Activated CD4-positive, alpha-beta T cell treated with anti-CD3 and anti-CD28 coated beads, Interleukin-2, Interleukin-6, amounts not matched to agents 100 ng/mL and 50 ng/mL, durations not matched to agents 16 hours and 8 hours (primary cell): ENCODE measurements at regions not wholly inside any gene's neighbourhood (a gene's known extent, or its start where the extent isn't known, plus 50 kb on each side); places are given as distances from the start of the nearest gene placed in this dataset.

Experiments
- DNase-seq: peaks from one replicate; pipeline ENCODE4 v3.0.0-alpha.2; 2020

DNA sequence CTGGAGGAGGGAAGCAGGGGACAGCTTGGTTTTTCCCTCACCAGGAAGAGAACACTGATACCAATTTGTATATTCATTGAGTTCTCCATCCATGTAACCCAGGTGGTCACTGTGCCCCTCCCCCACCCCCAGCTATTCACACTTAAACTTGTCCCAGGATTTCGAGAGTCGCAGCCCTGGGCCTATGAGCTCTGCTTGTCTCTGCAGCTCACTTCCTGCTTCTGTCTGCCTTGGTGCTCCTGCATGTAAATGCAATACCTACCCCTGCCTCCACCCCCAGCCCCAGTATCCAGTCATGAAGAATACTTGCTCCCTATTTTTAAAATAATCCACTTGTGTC lies 452.2 kb downstream of the BCL11B start:
- no peak for DNase-seq

DNA sequence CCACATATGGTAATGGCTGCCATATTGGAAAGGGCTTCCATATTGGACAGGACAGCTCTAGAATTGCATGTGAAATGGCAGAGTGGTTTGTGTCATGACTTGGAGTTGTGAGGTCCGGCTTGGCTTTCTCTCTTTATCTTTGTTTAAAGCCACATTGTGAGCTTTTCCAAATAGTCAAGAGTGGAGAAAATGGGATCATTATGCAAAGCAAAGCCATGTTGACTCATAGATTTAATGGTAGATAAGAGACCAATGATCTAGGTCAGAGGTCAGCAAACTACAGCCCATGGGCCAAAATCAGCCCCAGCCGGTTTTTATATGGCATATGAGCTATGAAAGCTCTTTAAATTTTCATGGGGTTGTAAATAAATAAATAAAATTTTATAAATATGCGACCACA lies 449.1 kb downstream of the BCL11B start:
- DNase-seq, result no peak

DNA sequence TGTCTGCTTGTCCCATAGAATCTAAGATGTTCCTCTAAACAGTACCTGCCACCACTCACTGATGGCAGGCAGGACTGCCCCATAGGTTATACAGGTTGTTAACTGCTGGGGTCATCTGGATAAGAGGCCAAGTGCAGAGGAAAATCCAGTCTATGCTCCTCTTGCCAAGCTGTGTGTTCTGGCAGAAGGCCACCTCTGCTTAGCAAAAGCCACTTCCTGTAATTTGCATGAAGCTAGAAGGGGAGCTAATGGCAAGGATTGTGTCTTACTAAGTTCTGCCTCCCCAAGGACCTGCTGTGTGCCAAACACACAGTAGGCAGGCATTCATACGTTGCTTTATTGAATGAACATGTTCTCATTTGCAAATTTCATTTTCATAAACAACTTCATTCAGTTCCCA lies 445.4 kb downstream of the BCL11B start:
- DNase-seq, result no peak

DNA sequence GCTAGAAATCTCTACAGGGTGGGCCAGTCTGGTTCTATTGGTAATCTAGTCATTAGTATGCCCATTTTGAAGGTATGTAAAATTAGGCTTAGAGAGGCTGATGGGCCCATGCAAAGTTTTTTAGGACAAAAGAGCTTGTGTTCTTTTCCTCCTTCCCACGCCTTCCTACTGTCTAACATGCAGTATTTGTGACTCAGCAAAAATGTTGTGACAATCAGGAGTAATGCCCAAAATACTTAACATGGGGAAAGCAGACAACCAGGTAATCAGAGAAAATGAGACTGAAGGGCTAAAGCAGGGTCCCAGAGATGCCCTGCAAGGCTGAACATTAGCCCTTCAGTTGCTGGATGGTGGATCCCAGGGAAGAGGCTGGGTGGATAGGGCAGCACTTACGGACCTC lies 437.9 kb downstream of the BCL11B start:
- DNase-seq, result no peak

DNA sequence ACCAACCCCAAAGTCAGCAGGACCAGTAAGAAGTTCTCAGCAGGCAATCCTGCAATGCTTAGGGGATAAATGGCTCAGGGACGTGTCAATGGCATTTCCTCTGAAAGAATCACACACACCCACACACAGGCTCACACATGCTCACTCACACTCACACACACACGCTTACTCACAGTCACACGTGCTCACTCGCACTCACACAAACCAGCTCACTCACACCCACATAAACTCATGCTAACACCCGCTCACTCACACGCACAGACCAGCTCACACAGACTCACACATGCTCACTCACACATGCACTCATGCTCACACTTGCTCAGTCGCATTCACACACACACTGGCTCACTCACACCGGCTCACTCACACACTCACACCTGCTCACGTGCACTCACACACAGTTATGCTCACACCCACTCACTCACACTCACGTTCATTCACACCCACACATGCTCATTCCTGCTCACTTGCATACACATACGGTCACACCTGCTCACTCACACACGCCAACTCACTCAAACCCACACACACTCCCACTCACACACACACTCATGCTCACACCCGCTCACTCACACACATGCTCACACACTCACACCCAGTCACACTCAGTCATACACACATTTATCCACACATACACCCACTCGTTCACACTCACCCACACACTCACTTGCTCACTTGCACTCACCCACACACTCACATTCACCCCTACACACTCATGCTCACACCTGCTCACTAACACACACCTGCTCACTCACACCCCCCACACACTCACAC lies 436.8 kb downstream of the BCL11B start:
- no peak for DNase-seq

DNA sequence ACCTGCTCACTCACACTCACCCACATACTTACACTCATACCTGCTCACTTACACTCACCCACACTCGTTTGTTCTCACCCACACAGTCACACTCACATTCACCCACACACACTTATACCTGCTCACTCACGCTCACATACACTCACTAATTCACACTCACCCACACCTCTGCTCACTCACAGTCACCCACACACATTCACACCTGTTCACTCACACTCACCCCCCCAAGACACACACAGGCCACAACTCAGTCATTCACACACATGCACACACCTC lies 436.2 kb downstream of the BCL11B start:
- DNase-seq, result no peak

DNA sequence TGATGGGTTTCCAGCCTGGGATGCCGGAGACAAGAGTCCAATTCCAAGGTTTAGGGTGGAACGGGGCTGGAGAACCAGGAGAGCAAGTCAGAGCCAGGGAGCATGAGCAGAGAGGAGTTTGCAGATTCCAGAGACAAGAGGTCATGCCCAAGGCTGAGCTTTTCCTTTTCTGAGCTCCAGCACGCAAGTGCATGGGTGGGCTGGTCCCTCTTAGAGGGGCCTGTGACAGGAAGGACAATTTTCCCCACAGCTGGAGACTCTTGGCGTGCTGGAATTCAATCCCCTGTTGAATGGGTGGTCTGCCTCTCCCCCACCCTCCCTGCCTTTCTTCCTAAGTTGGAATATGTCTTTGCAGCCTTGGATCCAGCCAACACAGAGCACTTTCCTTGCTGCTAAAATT lies 431.9 kb downstream of the BCL11B start:
- no peak for DNase-seq

DNA sequence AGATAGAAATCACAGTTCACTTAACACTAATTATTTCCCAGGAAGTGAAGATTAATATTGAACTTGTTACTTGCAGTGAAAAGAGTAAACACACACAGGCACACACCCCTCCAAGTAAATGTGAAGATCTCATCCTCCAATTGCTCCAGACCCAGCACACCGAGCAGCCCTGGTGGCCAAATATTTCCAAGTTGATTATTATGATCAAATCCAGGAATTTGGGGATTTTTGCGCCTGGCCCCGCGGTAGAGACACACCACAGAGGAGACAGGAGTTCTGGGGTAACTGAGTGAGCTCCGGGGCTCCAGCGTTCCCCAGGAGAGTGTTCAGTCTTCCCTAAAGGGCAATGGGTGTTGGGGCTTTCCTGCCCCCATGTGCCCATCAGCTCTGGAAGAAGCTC lies 431.5 kb downstream of the BCL11B start:
- DNase-seq, result no peak

DNA sequence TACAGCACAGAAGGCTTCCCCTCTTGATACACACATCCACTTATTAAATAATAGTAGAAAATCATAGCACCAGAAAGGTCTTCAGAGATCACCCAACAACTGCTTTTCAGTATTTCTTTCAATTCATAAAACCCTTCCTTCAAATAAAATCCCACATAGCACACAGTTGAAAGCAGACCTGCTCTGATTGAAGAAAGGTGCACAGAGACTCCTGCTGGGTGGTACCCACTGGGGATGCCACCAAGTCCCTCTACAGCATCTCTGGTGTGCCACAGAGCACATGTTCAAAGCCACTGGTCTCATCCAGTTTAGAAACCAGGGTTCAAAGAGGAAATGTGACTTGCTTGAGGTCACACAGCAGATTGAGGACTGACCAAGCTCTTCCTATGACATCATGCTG lies 427.5 kb downstream of the BCL11B start:
- DNase-seq, result no peak

DNA sequence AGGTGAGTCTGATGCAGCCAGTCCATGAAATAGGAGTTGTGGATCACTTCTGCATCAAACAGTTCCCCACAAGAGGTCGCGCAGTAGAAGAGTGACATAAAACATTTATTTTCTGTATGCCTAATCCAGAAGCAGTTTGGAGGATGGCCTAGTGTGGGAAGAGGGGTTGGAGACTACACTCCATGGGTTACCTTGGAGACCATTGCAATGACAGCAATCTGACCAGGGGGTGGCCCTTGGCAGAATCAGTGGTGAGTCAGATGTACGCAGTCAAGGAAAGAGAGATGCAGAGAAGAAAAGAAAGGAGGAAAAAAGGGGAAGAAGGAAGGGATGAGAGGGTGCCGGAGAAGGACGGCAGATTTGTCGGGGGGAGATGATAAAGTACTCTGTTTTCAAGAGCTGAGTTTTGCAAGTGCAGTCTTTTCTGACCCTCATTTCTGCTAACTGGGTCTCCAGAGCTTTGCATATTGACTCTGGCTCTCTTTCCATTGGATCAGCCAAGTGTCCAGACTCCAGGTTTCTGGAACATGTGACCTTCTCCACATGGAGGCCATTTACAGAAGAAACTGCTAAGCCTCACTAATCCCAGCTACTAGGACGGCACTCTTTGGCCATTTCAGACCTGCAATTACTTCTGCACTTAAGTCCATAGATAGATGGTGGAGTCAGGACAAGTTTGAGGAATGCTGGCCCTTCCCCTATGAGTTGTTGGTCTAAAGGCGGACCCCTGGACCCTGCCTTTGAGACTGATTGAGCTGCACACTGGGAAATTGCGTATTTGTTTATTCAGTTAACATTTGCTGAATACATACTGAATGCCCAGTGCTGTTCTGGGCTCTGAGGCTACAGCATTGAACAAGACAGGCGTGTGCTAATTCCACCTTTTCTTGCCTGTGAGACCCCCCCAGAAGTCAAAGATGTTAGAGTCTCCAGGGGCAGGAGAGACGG lies 424.2 kb downstream of the BCL11B start:
- no peak for DNase-seq

DNA sequence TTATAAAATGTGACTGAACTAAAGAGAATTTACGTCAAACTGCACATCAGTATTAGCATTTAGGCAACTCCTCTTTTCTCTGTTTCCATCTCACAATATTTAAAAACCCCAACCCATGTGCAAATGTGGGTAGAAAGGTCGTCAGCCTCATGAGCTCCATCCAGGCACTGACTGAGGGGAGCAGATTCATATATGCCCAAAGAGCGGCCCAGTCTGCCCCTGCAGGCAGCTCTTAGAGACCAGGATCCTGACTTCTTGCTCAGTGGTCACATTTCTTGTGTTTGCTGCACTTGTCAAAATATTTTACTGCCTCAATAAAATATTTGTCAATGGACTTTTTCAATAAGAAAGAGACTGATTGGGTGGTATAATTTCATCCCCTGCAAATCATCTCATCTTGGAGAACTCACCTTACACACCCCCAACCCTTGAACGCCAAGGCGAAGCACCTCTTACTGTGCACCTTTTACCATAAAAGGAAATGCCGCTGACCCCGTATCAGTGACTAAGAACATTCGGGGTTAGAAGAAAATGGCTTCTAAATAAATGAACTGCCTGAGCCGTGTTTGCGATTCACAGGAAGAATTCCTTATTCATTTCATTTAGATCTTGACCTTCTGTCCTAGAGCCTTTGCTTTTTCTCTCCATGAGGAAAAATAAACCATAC lies 418.8 kb downstream of the BCL11B start:
- no peak for DNase-seq

DNA sequence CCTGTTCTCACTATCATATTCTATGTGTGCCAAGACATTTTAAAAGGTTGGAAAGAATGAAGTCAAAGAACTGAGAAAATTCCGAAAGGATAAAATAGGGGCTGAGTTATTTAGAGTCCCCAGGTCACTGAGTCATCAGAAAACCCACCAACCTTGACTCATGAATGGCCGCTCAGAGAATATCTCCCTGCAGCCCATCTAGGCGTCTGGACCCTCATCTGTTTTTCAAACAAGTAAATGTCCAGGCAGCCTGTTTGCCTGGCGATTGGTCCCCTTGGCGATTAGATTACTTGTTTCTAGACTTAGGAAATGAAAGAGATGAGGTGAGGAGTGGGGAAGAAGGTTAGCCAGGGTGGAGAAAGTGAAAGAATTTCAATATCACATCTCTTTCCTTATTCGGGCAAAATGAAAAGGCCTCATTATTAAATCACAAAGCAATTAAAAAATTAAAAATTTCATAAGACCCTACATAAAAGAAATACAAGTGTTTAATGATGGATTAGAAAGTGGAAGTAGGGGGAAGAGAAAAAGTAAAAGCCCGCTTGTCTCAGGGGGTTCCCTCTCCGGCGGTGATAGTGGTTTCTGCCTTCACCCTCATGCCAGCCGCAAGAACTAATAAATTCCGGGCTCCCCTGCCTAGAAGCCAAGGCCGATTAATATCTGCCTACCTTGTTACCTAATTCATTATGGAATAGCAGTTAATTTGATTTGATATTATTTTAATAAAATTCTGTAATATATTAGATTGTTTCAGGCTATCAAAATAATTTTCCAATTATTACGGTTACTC lies 415.9 kb downstream of the BCL11B start:
- DNase-seq, result no peak

DNA sequence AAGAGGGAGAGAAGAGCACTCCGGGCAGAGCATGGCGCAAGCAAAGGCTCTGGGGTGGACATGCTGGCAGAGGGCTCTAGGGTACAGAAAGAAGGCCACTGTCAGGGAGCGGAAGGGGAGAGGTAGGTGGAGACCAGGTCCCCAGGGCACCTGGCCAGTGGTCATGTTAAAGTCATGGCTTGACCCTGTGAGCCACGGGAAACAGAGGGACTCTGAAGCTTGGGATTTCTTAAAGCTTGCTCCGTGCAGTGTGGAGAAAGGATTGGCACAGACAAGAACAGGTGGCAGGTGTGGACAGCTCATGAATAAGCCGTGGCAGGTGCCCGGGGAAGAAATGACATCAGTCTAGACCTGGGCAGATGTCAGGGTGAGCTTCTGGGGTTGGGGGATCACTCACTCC lies 413.8 kb downstream of the BCL11B start:
- DNase-seq, result no peak

DNA sequence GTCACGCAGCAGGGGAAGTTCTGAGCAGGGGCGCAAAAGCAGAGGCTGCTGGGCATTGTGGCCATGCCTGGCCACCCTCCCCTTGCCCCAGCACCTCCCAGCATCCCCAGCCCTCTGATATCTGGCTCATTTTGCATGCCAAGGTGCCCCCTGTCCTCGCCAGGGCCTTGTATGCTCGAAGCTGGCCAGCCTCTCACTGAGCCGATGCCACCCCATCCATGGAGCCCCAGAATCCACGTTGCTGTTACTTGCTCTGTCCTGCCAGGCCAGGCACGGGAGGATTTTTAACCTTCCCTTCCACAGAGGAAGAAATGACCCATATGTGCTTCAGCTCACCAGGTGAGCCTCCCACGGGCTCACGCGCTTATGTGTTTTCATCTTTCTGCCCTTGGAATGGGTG lies 413.4 kb downstream of the BCL11B start:
- no peak for DNase-seq

DNA sequence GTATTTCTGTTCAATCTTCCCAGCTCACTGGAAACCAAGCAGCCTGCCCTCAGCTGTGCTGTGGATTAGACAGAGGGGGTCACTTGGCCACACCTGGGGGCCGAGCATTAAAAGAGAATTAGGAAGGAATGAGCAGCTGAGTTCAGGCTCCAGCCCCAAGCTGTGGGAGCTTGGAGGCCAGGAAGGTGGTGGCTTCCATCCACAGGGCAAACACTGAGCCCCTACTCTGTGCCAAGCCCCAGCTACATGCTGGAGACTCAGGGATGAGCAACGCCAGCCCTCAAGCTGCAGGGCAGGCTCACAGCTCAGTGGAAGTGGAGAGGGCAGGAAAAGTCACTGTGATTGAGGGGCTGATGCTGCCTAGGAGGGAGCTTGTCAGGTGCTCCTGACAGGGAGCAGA lies 412.7 kb downstream of the BCL11B start:
- no peak for DNase-seq

DNA sequence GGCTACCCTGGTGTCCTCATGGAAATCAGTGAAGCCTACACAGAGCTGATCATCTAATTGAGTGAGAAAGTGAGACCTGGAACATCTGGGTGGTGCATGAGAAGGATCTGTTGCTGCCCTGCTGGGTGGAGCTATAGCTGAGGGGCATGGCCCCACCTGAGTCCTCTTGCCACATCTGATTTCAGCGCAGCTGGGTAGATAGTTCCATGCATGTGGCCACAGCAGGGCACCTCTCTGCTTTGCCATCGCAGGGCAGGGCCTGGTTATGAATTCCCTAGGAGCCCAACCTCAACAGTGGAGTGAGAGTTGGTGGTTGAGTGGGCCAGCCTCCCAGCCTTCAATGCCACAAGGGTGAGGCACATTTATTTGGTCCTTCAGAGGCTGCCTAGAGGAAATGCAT lies 407.8 kb downstream of the BCL11B start:
- DNase-seq, result no peak

DNA sequence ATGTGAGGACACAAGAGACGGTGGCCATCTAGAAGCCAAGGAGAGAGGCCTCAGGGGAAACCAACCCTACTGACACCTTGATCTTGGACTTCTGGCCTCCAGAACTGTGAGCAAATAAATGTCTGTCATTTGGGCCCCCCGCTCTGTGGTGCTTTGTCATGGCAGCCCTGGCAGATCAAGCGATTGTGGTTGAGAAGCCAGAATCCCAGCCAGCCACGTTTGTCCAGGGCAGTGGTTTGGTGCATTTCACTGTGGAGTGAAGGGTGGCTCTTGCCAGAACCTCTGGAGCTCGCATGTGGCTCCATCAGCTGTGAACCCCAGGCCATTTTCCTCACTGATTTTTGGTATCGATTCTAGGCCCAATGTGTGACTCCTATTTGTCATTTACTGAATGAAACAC lies 404.9 kb downstream of the BCL11B start:
- DNase-seq, result no peak

DNA sequence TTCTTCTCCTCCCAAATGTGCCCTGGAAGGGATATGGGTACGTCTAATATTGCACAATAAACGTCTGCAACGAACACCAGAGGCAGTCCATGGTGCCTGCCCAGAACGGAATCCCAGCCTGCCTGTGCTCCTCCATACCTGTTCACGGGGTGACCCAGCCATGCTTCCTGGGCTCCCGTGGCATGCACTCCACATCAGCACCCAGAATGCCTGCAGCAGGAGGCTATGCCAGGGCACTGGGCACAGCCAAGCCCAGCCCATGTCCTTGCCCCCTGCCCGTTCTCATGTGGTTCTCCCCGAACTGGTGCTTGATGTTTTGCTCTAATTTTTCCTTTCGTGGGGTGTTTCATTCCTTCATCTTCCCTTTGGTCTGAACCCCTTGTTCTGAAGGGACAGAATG lies 404.3 kb downstream of the BCL11B start:
- DNase-seq, result no peak

DNA sequence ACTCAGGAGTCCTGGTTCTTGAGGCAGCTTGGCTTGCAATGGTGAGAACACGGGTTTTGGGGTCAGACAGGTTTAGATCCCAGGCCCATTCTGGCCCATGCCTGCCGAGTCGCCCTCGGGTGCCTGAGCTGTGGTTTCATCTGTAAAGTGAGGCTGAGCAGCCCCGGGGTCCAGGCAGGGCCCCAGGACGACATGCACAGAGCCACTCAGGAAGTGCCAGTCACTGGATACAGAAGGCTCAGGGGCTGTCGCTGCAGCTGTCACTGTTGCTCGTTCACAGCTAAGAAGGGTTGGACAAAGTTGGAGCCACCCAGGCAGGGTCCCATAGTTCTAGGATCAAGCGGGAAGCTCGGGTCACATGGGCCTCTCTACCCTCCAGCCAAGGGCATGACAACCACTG lies 403.1 kb downstream of the BCL11B start:
- no peak for DNase-seq

DNA sequence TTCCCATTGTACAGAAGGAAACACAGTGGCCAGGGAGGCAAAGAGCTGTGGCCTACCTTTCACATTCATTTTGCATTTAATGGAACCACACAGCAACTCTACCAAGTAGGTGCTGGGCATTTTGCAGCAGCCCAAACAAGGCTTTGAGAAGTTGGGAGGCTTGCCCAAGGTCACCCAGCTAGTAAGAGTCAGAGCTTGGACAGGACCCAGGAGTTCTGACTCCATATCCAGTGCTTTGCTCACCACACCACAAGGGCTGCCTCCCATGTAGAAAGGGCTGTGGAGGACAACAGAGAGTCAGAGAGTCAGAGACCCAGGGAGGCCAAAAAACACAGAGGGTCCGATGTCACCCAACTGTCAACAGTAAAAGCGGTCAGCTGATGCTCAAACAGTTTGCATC lies 400.2 kb downstream of the BCL11B start:
- DNase-seq, result no peak

DNA sequence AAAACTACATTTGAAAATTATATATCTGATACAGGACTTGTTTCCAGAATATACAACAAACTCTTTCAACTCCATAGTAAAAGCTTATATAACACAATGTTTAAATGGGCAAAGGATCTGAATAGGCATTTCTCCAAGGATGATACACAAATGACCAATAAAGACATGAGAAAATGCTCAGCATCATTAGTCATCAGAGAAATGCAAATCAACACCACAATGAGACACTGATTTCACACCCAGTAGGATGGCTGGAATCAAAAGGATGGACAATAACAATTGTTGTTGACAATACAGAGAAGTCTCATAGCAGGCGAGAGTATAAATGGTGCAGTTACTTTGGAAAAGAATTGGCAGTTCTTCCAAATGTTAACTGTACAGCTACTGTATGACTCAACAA lies 394.9 kb downstream of the BCL11B start:
- no peak for DNase-seq

DNA sequence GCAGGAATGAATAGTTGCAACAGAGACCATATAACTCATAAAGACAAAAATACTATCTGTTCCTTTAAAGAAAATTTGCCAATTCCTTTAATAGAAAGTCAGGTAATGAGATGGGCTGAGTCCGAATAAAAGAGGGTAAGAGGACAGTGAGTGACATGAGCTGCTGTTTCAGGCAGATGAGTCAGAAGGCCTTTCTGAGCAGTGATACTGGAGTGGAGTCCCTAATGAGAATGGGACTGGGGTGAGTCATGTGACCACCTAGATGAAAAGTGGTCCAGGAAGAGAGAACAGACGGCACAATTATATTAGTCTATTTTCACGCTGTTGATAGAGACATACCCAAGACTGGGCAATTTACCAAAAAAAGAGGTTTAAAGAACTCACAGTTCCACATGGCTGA lies 393.7 kb downstream of the BCL11B start:
- no peak for DNase-seq

DNA sequence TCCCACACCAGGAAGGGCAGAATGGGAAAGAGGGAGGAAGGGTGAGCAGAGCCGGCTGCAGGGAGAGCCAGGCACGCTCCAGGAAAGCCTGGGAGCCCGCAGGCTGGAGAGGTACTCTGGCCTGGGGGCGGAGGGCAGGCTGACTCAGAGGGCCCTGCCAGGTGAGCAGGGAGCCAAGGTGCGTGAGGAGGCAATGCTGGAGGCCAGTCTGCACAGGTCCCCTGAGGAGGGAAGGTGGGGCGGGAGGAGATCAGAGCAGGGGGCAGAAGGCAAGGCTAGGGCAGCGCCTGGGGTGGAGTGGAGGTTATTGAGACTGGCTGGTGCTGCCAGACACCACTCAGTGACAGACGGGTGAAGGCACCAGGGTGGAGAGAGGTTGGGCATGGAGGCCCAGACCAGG lies 385.0 kb downstream of the BCL11B start:
- no peak for DNase-seq
